ENCODE measurements at regions not wholly inside any gene's neighbourhood (a gene's known extent, or its start where the extent isn't known, plus 50 kb on each side); places are given as distances from the start of the nearest gene placed in this dataset.
"Not testable (repeated sequence)": the region's sequence is repeated elsewhere in the genome, so short reads cannot be mapped to it uniquely, and the experiment has no call there.

- no peak for FAIRE-seq
- no peak for DNase-seq (ENCODE audit: extremely low spot score, insufficient read length, low read depth)
These were observed 158.8 kb upstream of the HDAC4 start for GRCh38 chr2:239559417-239560261.

- no peak for FAIRE-seq
These were observed 157.8 kb upstream of the HDAC4 start for GRCh38 chr2:239558661-239559060.

GRCh38 chr2:239557516-239557915 lies 156.7 kb upstream of the HDAC4 start:
- no peak for FAIRE-seq

More at GRCh38 chr2:239558661-239559060, 157.8 kb upstream of the HDAC4 start:
- no peak for DNase-seq (ENCODE audit: extremely low spot score, insufficient read length, low read depth)

GRCh38 chr2:239555571-239555905 lies 154.7 kb upstream of the HDAC4 start:
- DNase-seq (ENCODE audit: extremely low spot score, insufficient read length, low read depth) (no peak), FAIRE-seq (no peak)

More at GRCh38 chr2:239557516-239557915, 156.7 kb upstream of the HDAC4 start:
- no peak for DNase-seq (ENCODE audit: extremely low spot score, insufficient read length, low read depth)

- DNase-seq (ENCODE audit: extremely low spot score, insufficient read length, low read depth), result no peak
- FAIRE-seq, result no peak
These were observed 154.1 kb upstream of the HDAC4 start for GRCh38 chr2:239554766-239555570.

GRCh38 chr2:239553376-239554000 lies 152.7 kb upstream of the HDAC4 start:
- no peak for FAIRE-seq
- no peak for DNase-seq (ENCODE audit: extremely low spot score, insufficient read length, low read depth)

GRCh38 chr2:239552213-239552926 lies 151.6 kb upstream of the HDAC4 start:
- DNase-seq (ENCODE audit: extremely low spot score, insufficient read length, low read depth), result no peak
- no peak for FAIRE-seq

- no peak for FAIRE-seq
These were observed 150.4 kb upstream of the HDAC4 start for GRCh38 chr2:239551206-239551605.

GRCh38 chr2:239550357-239550756 lies 149.5 kb upstream of the HDAC4 start:
- DNase-seq (ENCODE audit: extremely low spot score, insufficient read length, low read depth) (no peak), FAIRE-seq (no peak)

More at GRCh38 chr2:239551206-239551605, 150.4 kb upstream of the HDAC4 start:
- DNase-seq (ENCODE audit: extremely low spot score, insufficient read length, low read depth), result no peak

GRCh38 chr2:239549711-239550255 lies 149.0 kb upstream of the HDAC4 start:
- DNase-seq (ENCODE audit: extremely low spot score, insufficient read length, low read depth), result no peak
- FAIRE-seq, result no peak

GRCh38 chr2:239548965-239549595 lies 148.3 kb upstream of the HDAC4 start:
- no peak for FAIRE-seq
- no peak for DNase-seq (ENCODE audit: extremely low spot score, insufficient read length, low read depth)

- no peak for FAIRE-seq
- DNase-seq (ENCODE audit: extremely low spot score, insufficient read length, low read depth), result no peak
These were observed 147.6 kb upstream of the HDAC4 start for GRCh38 chr2:239548451-239548871.

- not testable (repeated sequence) for FAIRE-seq
These were observed 146.3 kb upstream of the HDAC4 start for GRCh38 chr2:239547140-239547539.

GRCh38 chr2:239546541-239546940 lies 145.7 kb upstream of the HDAC4 start:
- no peak for FAIRE-seq
- no peak for DNase-seq (ENCODE audit: extremely low spot score, insufficient read length, low read depth)

More at GRCh38 chr2:239547140-239547539, 146.3 kb upstream of the HDAC4 start:
- DNase-seq (ENCODE audit: extremely low spot score, insufficient read length, low read depth), result not testable (repeated sequence)

- no peak for DNase-seq (ENCODE audit: extremely low spot score, insufficient read length, low read depth)
- no peak for FAIRE-seq
These were observed 145.0 kb upstream of the HDAC4 start for GRCh38 chr2:239545741-239546392.

- no peak for DNase-seq (ENCODE audit: extremely low spot score, insufficient read length, low read depth)
- no peak for FAIRE-seq
These were observed 144.2 kb upstream of the HDAC4 start for GRCh38 chr2:239544918-239545465.

- FAIRE-seq (no peak), DNase-seq (ENCODE audit: extremely low spot score, insufficient read length, low read depth) (no peak)
These were observed 143.5 kb upstream of the HDAC4 start for GRCh38 chr2:239544143-239544917.

- FAIRE-seq (no peak), DNase-seq (ENCODE audit: extremely low spot score, insufficient read length, low read depth) (no peak)
These were observed 142.9 kb upstream of the HDAC4 start for GRCh38 chr2:239543702-239544101.
